ENCODE measurements at regions not wholly inside any gene's neighbourhood (a gene's known extent, or its start where the extent isn't known, plus 50 kb on each side); places are given as distances from the start of the nearest gene placed in this dataset.

DNA sequence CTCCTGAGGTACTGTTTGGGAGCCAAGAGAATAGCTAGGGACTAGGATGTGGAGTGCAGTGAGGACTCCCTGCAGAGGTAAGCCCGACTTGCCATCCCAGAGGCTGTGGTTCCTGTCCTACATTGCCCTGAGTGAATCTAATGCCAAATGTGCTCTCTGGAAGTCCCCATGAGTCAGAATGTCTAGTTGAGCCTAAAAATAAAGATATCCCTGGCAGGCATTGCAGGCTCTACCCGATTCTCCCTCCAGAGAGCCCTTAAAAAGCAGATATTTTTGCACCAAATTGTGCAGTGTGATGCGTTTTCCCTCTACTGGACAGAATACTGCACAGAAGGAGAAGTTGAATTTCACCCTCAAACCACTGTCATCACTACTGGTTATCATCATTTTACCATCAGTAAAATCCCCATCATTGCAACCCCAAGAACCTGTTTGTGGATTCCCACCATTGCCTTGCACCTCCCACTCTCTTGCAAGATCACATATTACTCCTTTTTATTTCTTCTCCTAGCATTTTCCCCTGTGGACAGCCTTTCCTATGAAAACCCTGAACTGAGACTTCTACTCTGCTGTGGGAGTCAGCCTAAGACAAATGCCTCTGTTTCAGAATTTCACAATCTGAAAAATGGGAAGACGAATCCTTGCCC, 98.0 kb downstream of the MARCHF4 start:
- CTCF ChIA-PET = no interaction called here
- DNase-seq (ENCODE audit: extremely low spot score) = no peak
- POLR2A ChIA-PET = no interaction called here
- no peak for TF ChIP-seq NFRKB (IDR thresholded peaks at IDR 0.05)
- no peak for TF ChIP-seq SUZ12 (IDR thresholded peaks at IDR 0.05)
- no peak for TF ChIP-seq ZNF384 (IDR thresholded peaks at IDR 0.05)
- no peak for TF ChIP-seq CTBP1 (IDR thresholded peaks at IDR 0.05; ENCODE audit: borderline replicate concordance)

- POLR2A ChIA-PET = no interaction called here
- CTCF ChIA-PET = no interaction called here
- TF ChIP-seq FOXK2 (IDR thresholded peaks at IDR 0.05) = no peak
- no peak for TF ChIP-seq HDGF (IDR thresholded peaks at IDR 0.05; ENCODE audit: borderline replicate concordance)
- TF ChIP-seq, protein P1, sequence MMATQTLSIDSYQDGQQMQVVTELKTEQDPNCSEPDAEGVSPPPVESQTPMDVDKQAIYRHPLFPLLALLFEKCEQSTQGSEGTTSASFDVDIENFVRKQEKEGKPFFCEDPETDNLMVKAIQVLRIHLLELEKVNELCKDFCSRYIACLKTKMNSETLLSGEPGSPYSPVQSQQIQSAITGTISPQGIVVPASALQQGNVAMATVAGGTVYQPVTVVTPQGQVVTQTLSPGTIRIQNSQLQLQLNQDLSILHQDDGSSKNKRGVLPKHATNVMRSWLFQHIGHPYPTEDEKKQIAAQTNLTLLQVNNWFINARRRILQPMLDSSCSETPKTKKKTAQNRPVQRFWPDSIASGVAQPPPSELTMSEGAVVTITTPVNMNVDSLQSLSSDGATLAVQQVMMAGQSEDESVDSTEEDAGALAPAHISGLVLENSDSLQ (IDR thresholded peaks at IDR 0.05) = no peak
- TF ChIP-seq ZNF384 (IDR thresholded peaks at IDR 0.05) = no peak
- no peak for TF ChIP-seq BHLHE40 (IDR thresholded peaks at IDR 0.05; ENCODE audit: borderline replicate concordance)
- TF ChIP-seq NFRKB (IDR thresholded peaks at IDR 0.05) = no peak
- TF ChIP-seq ARNT (IDR thresholded peaks at IDR 0.05) = no peak
- TF ChIP-seq FOXA1 (IDR thresholded peaks at IDR 0.05) = no peak
- no peak for TF ChIP-seq TARDBP (IDR thresholded peaks at IDR 0.05)
- no peak for TF ChIP-seq L3MBTL2 (conservative IDR thresholded peaks at IDR 0.05)
- no peak for TF ChIP-seq FOXM1 (IDR thresholded peaks at IDR 0.05; ENCODE audit: borderline replicate concordance)
- no peak for TF ChIP-seq ELF4 (IDR thresholded peaks at IDR 0.05)
- TF ChIP-seq CTBP1 (IDR thresholded peaks at IDR 0.05; ENCODE audit: borderline replicate concordance) = no peak
- TF ChIP-seq LEF1 (IDR thresholded peaks at IDR 0.05; ENCODE audit: borderline replicate concordance) = no peak
- no peak for DNase-seq (ENCODE audit: extremely low spot score)
Measured at GRCh38 chr2:216261042-216261537, 111.2 kb downstream of the MARCHF4 start.

DNA sequence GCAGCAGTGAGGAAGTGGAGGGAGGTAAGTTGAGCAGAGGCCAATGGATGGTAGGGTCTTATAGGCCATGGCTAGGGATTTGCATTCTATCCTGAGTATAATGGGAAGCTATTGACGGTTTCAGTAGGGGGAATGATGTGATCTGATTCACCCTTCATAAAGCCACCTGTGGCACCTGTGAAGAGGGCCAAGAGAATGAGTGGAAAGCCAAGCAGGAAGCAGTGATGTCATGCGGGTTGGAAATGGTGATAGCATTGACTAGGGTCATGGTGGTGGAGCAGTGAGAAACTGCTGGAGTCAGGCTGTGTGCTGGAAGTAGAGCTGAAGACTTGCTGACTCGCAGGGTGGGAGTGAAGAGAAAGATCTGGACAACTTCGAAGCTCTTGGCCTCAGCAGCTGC, 111.7 kb downstream of the MARCHF4 start:
- no peak for DNase-seq (ENCODE audit: extremely low spot score)
- ChIA-PET POLR2A (no interaction called here), CTCF (no interaction called here)
- TF ChIP-seq NFRKB (IDR thresholded peaks at IDR 0.05) = no peak
- no peak for TF ChIP-seq ELF4 (IDR thresholded peaks at IDR 0.05)
- no peak for TF ChIP-seq L3MBTL2 (conservative IDR thresholded peaks at IDR 0.05)
- TF ChIP-seq HDGF (IDR thresholded peaks at IDR 0.05; ENCODE audit: borderline replicate concordance) = no peak
- TF ChIP-seq BHLHE40 (IDR thresholded peaks at IDR 0.05; ENCODE audit: borderline replicate concordance) = no peak
- no peak for TF ChIP-seq FOXM1 (IDR thresholded peaks at IDR 0.05; ENCODE audit: borderline replicate concordance)

GRCh38 chr2:216259081-216259480, 113.2 kb downstream of the MARCHF4 start:
- no peak for DNase-seq (ENCODE audit: extremely low spot score)
- ChIA-PET POLR2A (no interaction called here), CTCF (no interaction called here)
- TF ChIP-seq ARNT (IDR thresholded peaks at IDR 0.05) = no peak
- no peak for TF ChIP-seq CTBP1 (IDR thresholded peaks at IDR 0.05; ENCODE audit: borderline replicate concordance)
- no peak for TF ChIP-seq LEF1 (IDR thresholded peaks at IDR 0.05; ENCODE audit: borderline replicate concordance)
- no peak for TF ChIP-seq HDGF (IDR thresholded peaks at IDR 0.05; ENCODE audit: borderline replicate concordance)
- TF ChIP-seq ZNF384 (IDR thresholded peaks at IDR 0.05) = no peak
- TF ChIP-seq FOXA1 (IDR thresholded peaks at IDR 0.05) = no peak
- TF ChIP-seq SUZ12 (IDR thresholded peaks at IDR 0.05) = no peak
- TF ChIP-seq FOXM1 (IDR thresholded peaks at IDR 0.05; ENCODE audit: borderline replicate concordance) = no peak
- no peak for TF ChIP-seq BHLHE40 (IDR thresholded peaks at IDR 0.05; ENCODE audit: borderline replicate concordance)
- TF ChIP-seq SP1 (IDR thresholded peaks at IDR 0.05) = no peak
- no peak for TF ChIP-seq L3MBTL2 (conservative IDR thresholded peaks at IDR 0.05)

GRCh38 chr2:216257089-216257488, 115.2 kb downstream of the MARCHF4 start:
- POLR2A ChIA-PET = no interaction called here
- DNase-seq (ENCODE audit: extremely low spot score) = no peak
- TF ChIP-seq CTBP1 (IDR thresholded peaks at IDR 0.05; ENCODE audit: borderline replicate concordance) (no peak), SP1 (IDR thresholded peaks at IDR 0.05) (no peak), TARDBP (IDR thresholded peaks at IDR 0.05) (no peak), HDGF (IDR thresholded peaks at IDR 0.05; ENCODE audit: borderline replicate concordance) (no peak), FOXK2 (IDR thresholded peaks at IDR 0.05) (no peak), L3MBTL2 (conservative IDR thresholded peaks at IDR 0.05) (no peak), BHLHE40 (IDR thresholded peaks at IDR 0.05; ENCODE audit: borderline replicate concordance) (no peak), NFRKB (IDR thresholded peaks at IDR 0.05) (no peak), SUZ12 (IDR thresholded peaks at IDR 0.05) (no peak), ARNT (IDR thresholded peaks at IDR 0.05) (no peak), FOXM1 (IDR thresholded peaks at IDR 0.05; ENCODE audit: borderline replicate concordance) (no peak), FOXA1 (IDR thresholded peaks at IDR 0.05) (no peak), ZNF384 (IDR thresholded peaks at IDR 0.05) (no peak)
- TF ChIP-seq, protein P1 (IDR thresholded peaks at IDR 0.05) = no peak
- CTCF ChIA-PET = no interaction called here

All from HEK293T (cell line).